OCI-M2 (cell line): ENCODE measurements at regions not wholly inside any gene's neighbourhood (a gene's known extent, or its start where the extent isn't known, plus 50 kb on each side); places are given as distances from the start of the nearest gene placed in this dataset.
"Not testable (repeated sequence)": the region's sequence is repeated elsewhere in the genome, so short reads cannot be mapped to it uniquely, and the experiment has no call there.

Experiments used
- DNase-seq: peaks from one replicate; lab custom pipeline; 2025; ENCODE audit not compliant: unreplicated experiment; lab: John Stamatoyannopoulos, UW

DNA sequence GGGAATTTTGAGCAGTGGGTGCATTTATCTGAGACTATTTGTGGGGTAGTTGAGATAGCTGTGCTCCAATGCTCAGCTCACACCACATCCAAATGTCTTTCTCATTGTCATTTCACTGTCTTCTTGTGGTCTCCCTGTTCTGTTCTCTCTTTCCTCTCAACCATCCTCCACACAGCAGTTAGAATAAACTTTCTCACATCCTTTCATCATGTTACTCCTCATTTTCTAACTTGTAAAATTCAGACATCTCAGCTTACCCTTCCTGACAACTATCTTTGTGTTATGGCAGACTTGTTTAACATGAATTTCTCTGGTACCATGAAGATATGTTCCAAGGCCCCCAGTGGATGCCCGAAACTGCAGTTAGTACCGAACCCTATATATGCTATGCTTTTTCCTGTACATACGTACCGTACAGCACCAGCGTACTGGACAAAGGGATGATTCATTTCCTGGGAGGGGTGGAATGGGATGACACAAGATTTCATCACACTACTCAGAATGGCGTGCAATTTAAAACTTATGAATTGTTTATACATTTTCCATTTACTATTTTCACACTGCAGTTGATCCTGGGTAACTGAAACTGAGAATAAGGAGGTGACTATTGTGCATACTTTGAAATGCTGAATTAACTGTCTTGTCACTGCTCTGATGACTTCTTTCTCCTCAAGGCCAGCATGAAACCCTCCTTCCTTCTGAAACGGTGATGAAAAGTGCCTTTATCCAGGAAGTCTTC lies 177.1 kb upstream of the SLC38A2 start:
- DNase-seq = no peak

DNA sequence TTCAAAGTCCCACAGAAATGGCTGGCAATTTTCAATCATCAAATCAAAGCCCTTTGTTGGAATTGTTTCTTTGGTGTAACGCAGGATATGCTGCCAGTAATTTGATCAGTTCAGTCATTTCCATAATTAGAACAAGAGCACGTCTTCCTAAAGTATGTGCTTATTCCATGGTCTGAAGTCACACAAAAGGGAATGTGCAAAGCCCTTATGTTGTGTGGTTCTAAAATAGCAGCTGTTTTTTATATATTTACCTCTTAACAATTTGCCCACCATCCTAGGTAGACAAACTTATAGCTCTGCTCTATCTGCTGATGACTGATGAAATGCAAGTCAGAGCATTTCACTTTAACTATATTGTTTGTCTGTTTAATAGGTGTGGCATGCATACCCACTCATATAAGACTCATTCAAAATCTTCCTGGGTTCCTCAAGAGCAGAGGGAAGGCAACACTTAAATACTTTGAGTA lies 176.1 kb upstream of the SLC38A2 start:
- DNase-seq = no peak

DNA sequence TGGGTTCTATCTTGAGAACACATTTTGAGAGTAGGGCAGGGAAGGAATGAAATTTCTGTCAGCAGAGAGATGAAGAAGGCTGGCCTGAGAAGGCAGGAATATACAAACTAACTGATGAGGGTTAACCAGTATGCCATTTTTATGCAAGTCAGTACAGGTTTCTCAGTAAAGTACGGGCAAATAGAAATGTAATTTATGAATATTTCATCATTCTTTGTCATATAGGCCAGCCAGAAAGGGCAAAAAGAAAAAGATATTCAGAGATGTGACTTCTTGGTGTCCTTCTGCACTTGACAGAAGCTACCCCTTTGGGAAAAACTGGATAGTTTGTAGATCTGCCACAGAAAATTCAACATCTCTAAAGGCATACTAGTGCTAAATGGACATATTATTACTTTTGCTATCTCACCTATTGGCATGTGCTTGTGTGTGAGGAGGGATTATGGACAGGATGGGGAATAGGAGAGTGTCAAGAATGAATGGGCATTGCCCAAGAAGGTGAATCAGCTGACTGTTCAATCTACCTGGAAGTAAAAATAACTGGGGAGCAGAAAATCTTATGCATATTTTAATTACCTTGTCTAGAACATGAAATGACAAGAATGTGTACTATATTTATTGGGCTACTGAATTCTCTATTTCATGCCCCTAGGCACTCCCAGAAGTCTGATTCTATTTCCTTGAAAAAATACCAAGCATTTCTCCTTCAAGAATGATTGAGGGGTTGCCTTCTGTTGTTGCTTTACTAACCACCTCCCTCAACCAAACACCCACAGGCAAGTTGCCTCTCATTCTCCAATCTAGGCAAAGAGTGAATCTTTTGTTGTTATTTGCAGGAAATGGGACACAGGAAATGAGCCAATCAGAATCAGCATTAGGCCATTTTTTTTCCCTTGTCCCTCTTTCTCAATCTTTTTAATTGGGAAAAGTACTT lies 175.1 kb upstream of the SLC38A2 start:
- no peak for DNase-seq

DNA sequence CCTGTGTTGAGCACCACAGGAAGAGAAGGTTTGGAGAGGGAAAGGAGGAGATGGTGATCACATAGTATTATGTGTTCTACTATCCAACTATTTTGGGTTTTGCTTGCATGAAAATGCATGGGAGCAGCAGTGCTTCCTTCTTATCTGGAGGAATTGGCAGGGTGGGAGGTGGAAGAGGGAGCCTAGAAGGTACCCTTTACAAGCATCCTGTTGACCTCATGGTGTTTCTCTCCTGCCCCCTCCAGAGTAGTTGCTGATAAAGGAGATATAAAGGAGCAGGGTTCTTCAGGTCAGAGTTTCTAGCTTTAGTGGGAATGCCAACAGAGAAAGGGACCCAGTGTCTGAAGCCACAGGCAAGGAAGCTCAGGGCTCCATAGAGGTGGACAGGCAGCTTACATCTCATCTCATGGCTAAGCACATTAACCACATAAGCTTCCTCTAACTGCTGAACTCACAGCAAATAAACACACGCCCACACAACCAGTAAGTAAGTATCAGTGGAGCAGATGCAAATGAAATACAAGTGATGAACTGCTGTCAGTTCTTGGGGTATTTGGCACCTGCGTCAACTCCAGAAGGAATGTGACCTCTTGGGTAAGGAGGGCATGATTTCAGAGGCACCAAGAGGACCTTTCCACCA lies 174.2 kb upstream of the SLC38A2 start:
- no peak for DNase-seq

GRCh38 chr12:46543378-46543795 lies 170.8 kb upstream of the SLC38A2 start:
- DNase-seq = not testable (repeated sequence)

DNA sequence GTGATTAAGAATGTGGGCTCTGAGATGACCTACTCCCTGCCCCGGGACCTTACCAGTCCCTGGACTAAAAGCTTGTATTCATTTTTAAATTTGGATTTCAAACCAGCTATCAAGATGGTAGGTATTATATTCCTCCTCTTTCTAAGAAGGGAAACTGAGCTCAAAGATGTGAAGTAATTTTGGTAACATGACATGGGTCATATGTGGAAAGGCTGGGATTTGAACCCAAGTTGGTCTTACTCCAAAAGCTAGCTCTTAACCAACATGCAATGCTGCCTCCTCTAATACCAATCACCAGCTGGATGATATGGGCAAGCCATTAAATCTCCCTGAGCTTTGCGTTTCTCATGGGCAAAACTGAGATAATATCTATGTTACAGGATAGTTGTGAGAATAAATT lies 166.4 kb upstream of the SLC38A2 start:
- no peak for DNase-seq

GRCh38 chr12:46537387-46537955 lies 164.9 kb upstream of the SLC38A2 start:
- no peak for DNase-seq

DNA sequence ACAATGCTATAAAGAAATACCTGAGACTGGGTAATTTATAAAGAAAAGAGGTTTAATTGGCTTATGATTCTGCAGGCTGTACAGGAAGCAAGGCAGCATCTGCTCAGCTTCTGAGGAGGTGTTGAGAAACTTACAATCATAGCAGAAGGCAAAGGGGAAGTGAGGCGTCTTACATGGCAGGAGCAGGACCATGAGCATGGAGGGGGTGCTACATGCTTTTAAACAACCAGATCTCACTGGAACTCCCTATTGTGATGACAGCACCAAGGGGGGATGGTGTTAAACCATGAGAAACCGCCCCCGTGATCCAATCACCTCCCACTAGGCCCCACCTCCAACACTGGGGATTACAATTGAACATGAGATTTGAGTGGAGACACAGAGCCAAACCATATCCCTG lies 163.7 kb upstream of the SLC38A2 start:
- not testable (repeated sequence) for DNase-seq

GRCh38 chr12:46535907-46536306 lies 163.3 kb upstream of the SLC38A2 start:
- DNase-seq = no peak

- DNase-seq = no peak
These were observed 162.8 kb upstream of the SLC38A2 start for GRCh38 chr12:46535376-46535775.

DNA sequence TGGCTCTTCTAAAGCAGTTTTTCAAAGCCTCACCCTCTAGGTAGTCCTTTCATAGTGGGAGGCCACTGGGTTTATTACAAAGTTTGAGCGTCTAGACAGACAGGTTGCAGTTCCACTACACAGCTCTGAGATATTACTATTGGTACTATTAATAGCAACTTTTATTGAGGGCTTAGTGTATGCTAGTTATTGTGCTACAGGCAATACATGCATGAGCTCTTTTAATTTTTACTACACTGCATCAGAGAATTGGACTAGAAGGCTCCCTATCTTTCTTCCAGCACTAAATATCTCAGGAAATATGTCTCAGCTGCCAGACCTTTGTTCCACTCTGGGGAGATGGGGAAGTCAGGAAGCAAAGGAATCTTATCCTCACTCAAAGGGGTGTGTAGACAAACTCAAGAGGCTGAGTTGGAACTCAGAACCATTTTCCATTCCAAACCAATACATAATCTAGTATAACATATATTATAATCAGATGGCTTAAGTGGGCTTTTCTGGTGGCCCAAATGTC lies 161.8 kb upstream of the SLC38A2 start:
- no peak for DNase-seq

- no peak for DNase-seq
These were observed 161.2 kb upstream of the SLC38A2 start for GRCh38 chr12:46533723-46534122.

DNA sequence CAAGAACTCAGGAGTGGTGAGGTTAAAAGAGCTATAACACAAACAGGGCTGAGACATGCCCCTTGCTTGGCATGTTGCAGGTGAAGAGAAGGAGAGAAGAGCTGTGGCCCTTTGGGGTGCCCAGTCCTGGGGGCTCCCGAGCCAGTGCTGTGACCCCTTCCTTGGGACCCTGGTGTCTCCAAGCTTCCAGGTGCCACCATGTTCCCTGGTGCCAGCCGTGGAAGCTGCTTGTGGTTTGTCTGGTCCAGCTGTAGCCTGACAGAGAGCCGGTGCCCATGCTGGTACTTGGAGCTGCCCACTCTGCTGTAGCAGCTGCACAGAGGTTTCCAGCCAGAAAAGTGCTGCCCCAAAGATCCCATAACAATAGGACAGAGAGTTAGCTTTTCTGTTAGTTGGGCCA lies 159.2 kb upstream of the SLC38A2 start:
- DNase-seq = no peak

DNA sequence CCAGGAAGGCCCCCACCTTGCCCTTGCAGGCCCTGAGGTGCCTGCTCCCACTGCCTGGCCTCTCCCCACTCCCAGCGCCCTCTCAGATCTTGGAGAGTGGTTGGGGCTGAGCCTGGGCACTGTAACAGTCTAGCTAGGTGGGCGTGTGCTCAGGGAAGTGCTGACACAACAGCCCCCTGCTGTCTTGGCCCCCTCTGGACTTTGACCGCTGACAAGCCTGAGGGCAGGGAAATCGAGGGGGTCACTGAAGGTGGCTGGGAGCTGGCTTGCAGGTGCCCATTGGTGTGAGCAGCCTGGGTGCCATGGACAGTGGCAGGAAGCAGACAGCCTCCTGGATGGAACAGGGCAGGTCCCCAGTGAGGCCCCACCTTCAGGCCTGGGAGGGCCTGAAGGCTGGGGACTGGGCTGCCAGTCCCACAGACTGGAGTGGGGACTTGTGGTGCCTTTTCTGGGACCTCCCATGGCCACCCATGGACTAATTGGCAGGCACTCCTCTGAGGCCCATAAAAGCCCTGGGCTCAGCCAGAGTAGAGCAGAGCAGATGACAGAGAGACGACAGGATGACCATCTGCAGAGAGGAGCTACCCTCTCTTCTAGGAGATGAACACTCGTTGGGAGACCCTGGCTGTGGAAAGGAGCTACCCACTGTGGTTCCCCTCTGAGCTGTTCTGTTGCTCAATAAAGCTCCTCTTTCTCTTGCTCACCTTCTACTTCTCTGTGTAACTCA lies 158.6 kb upstream of the SLC38A2 start:
- no peak for DNase-seq

GRCh38 chr12:46530373-46531056 lies 157.9 kb upstream of the SLC38A2 start:
- DNase-seq = no peak

DNA sequence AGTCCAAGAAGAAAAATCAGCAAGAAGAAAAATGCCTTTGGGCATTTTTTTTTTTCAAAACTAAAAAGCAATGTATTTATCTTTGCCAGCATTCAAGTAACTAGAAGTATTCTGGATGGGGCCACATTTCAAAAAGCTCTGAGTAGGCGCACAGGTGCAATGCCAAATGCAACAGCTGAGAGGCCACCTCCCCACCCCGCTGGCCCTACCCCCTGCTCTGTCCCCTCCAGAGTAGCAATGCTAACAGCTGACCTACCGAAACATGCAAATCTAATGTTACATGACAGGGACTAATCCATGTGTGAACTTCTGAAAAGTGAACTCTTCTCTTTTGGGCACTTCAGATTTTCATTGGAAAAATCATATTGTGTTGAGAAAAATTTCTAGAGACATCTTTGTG lies 153.7 kb upstream of the SLC38A2 start:
- DNase-seq = no peak

GRCh38 chr12:46524778-46525177 lies 152.2 kb upstream of the SLC38A2 start:
- DNase-seq = no peak

GRCh38 chr12:46523863-46524770 lies 151.5 kb upstream of the SLC38A2 start:
- DNase-seq = peak; percentile 37

GRCh38 chr12:46523446-46523845 lies 150.9 kb upstream of the SLC38A2 start:
- DNase-seq = no peak
